Endothelial cell of umbilical vein (primary cell): ENCODE measurements at regions not wholly inside any gene's neighbourhood (a gene's known extent, or its start where the extent isn't known, plus 50 kb on each side); places are given as distances from the start of the nearest gene placed in this dataset.

Source experiments
- GATA2 ChIP-seq: IDR thresholded peaks from 2 replicates; pipeline ENCODE4 v1.7.0; 2011; ENCODE audit warnings: low read depth, mild to moderate bottlenecking, moderate library complexity, mixed read lengths, low read length; ENCODE audit not compliant: insufficient read length, insufficient read depth
- POLR2A ChIP-seq: IDR thresholded peaks from 2 replicates; pipeline ENCODE4 v1.6.1; 2012; ENCODE audit warnings: low read depth, mild to moderate bottlenecking, control low read depth, low read length
- POLR2AphosphoS5 ChIP-seq: IDR thresholded peaks from 2 replicates; pipeline ENCODE4 v1.6.1; 2012; ENCODE audit warnings: low read depth, mild to moderate bottlenecking, control low read depth, low read length, moderate library complexity; ENCODE audit not compliant: insufficient read depth
- TF ChIP-seq, protein P1 (sequence below), 2 donors: IDR thresholded peaks; 1 replicate in 1 of 2; 2 replicates in 1 of 2; pipeline ENCODE4 v1.5.1; 2011; ENCODE audit warnings: low read length in 2 of 2, mild to moderate bottlenecking in 2 of 2, moderate library complexity in 2 of 2, control low read depth in 1 of 2, inconsistent platforms in 1 of 2, low read depth in 1 of 2; ENCODE audit not compliant: insufficient read depth in 1 of 2; ENCODE audit errors: extremely low read depth in 1 of 2
- TF ChIP-seq, protein P2 (sequence below): IDR thresholded peaks from 2 replicates; pipeline ENCODE4 v1.6.1; 2011; ENCODE audit not compliant: insufficient read depth, insufficient read length

DNA sequence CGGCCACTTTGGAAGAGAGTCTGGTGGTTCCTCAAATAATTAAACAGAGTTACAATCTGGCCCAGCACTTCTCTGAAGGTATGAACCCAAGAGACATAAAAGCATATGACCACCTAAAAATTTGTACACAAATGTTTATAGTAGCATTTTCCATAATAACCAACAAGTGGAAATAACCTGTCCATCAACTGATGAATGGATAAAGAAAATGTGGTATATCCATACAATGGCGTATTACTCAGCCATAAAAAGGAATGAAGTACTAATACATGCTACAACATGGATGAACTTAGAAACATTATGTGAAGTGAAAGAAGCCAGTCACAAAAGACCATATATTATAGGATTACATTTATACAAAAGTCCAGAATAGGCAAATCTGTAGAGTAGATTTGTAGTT is 76.0 kb upstream of the RGPD5 start:
- TF ChIP-seq, protein P1, sequence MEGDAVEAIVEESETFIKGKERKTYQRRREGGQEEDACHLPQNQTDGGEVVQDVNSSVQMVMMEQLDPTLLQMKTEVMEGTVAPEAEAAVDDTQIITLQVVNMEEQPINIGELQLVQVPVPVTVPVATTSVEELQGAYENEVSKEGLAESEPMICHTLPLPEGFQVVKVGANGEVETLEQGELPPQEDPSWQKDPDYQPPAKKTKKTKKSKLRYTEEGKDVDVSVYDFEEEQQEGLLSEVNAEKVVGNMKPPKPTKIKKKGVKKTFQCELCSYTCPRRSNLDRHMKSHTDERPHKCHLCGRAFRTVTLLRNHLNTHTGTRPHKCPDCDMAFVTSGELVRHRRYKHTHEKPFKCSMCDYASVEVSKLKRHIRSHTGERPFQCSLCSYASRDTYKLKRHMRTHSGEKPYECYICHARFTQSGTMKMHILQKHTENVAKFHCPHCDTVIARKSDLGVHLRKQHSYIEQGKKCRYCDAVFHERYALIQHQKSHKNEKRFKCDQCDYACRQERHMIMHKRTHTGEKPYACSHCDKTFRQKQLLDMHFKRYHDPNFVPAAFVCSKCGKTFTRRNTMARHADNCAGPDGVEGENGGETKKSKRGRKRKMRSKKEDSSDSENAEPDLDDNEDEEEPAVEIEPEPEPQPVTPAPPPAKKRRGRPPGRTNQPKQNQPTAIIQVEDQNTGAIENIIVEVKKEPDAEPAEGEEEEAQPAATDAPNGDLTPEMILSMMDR (IDR thresholded peaks at IDR 0.05; ENCODE audit: extremely low read depth in 1 of 2, insufficient read depth in 1 of 2, low read depth in 1 of 2, low read length in 2 of 2) = no peak
- TF ChIP-seq POLR2AphosphoS5 (no peak), GATA2 (no peak), POLR2A (no peak)
- TF ChIP-seq, protein P2, sequence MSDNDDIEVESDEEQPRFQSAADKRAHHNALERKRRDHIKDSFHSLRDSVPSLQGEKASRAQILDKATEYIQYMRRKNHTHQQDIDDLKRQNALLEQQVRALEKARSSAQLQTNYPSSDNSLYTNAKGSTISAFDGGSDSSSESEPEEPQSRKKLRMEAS = no peak
